SK-N-SH (cell line): ENCODE measurements at regions not wholly inside any gene's neighbourhood (a gene's known extent, or its start where the extent isn't known, plus 50 kb on each side); places are given as distances from the start of the nearest gene placed in this dataset.
"Not testable (repeated sequence)": the region's sequence is repeated elsewhere in the genome, so short reads cannot be mapped to it uniquely, and the experiment has no call there.

Source experiments
- CHD2 ChIP-seq: fragments of 150-350 bp; IDR thresholded peaks from 2 replicates; pipeline ENCODE4 v1.6.1; 2018; ENCODE audit warnings: low read length; ENCODE audit not compliant: partially characterized antibody
- EZH2phosphoT487 ChIP-seq: fragments of 200-600 bp; sonication (generic); IDR thresholded peaks from 2 replicates; pipeline ENCODE4 v1.6.1; 2017; ENCODE audit warnings: low read depth, mixed run types, mild to moderate bottlenecking, antibody characterized with exemption, moderate library complexity, borderline replicate concordance
- FOXJ3 ChIP-seq: sonication (generic); formaldehyde crosslinking; IDR thresholded peaks from 2 replicates; pipeline ENCODE4 v1.5.1; 2020; ENCODE audit warnings: mild to moderate bottlenecking, missing genetic modification reagents
- FOXM1 ChIP-seq: IDR thresholded peaks from 2 replicates; pipeline ENCODE4 v1.4.0; 2012; ENCODE audit warnings: low read depth, mild to moderate bottlenecking
- GABPA ChIP-seq: IDR thresholded peaks from 2 replicates; pipeline ENCODE4 v1.4.0; 2012; ENCODE audit warnings: low read depth, mild to moderate bottlenecking
- JUND ChIP-seq: IDR thresholded peaks from 2 replicates; pipeline ENCODE4 v1.4.0; 2012
- MXI1 ChIP-seq: IDR thresholded peaks from 2 replicates; pipeline ENCODE4 v1.6.1; 2012; ENCODE audit warnings: mild to moderate bottlenecking, low read depth, low read length, improper control_type of control experiment
- RAD21 ChIP-seq: IDR thresholded peaks from 2 replicates; pipeline ENCODE4 v1.6.1; 2012; ENCODE audit warnings: mild to moderate bottlenecking, low read length
- RFX5 ChIP-seq: IDR thresholded peaks from 2 replicates; pipeline ENCODE4 v1.6.1; 2012; ENCODE audit warnings: mild to moderate bottlenecking, improper control_type of control experiment, low read length
- TAF1 ChIP-seq: IDR thresholded peaks from 2 replicates; pipeline ENCODE4 v1.6.1; 2012; ENCODE audit warnings: low read depth, mild to moderate bottlenecking, low read length, moderate library complexity, borderline replicate concordance
- TEAD4 ChIP-seq: IDR thresholded peaks from 2 replicates; pipeline ENCODE4 v1.4.0; 2012; ENCODE audit warnings: mild to moderate bottlenecking, borderline replicate concordance; ENCODE audit not compliant: insufficient read depth
- YY1 ChIP-seq: IDR thresholded peaks from 2 replicates; pipeline ENCODE4 v1.4.0; 2012; ENCODE audit warnings: low read depth, mild to moderate bottlenecking
- TF ChIP-seq, protein P1 (sequence below): fragments of 200-600 bp; sonication (generic); IDR thresholded peaks from 2 replicates; pipeline ENCODE4 v1.6.1; 2017; ENCODE audit warnings: antibody characterized with exemption, mild to moderate bottlenecking, moderate library complexity
- TF ChIP-seq, protein P2 (sequence below): IDR thresholded peaks from 2 replicates; pipeline ENCODE4 v1.4.0; 2012; ENCODE audit warnings: low read depth

DNA sequence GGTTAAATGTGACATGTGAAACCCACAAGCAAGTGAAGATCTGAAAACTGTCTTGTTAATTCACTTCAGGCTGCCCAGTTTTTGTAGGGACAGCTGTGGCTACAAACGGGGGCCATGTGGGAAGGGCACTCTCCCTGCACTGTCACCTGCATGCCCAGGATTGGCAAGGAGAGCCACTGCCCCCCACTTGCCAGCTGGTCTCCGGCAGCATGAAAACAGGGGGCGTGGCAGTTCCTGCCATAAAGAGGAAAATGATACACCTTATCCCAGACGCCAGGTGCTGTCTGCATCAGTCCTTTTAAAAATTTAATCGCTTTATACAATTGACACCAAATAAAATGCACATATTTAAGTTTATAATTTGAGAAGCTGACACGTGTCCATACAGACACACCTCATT is 309.1 kb downstream of the KLF13 start:
- not testable (repeated sequence) for TF ChIP-seq YY1; FOXM1; FOXJ3 (CRISPR knock-in tag); RAD21; MXI1; EZH2phosphoT487; CHD2; TEAD4; RFX5; TAF1; JUND; GABPA
- TF ChIP-seq, protein P1, sequence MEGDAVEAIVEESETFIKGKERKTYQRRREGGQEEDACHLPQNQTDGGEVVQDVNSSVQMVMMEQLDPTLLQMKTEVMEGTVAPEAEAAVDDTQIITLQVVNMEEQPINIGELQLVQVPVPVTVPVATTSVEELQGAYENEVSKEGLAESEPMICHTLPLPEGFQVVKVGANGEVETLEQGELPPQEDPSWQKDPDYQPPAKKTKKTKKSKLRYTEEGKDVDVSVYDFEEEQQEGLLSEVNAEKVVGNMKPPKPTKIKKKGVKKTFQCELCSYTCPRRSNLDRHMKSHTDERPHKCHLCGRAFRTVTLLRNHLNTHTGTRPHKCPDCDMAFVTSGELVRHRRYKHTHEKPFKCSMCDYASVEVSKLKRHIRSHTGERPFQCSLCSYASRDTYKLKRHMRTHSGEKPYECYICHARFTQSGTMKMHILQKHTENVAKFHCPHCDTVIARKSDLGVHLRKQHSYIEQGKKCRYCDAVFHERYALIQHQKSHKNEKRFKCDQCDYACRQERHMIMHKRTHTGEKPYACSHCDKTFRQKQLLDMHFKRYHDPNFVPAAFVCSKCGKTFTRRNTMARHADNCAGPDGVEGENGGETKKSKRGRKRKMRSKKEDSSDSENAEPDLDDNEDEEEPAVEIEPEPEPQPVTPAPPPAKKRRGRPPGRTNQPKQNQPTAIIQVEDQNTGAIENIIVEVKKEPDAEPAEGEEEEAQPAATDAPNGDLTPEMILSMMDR: not testable (repeated sequence)
- TF ChIP-seq, protein P2, sequence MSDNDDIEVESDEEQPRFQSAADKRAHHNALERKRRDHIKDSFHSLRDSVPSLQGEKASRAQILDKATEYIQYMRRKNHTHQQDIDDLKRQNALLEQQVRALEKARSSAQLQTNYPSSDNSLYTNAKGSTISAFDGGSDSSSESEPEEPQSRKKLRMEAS: not testable (repeated sequence)
